HG03103 (cell line): ENCODE measurements at regions not wholly inside any gene's neighbourhood (a gene's known extent, or its start where the extent isn't known, plus 50 kb on each side); places are given as distances from the start of the nearest gene placed in this dataset.
"Not testable (repeated sequence)": the region's sequence is repeated elsewhere in the genome, so short reads cannot be mapped to it uniquely, and the experiment has no call there.

ENCODE experiments used
- ATAC-seq: cut with Tn5 transposase; IDR thresholded peaks from one replicate; pipeline ENCODE4 v1.9.1; 2021; ENCODE audit warnings: low read depth; ENCODE audit not compliant: unreplicated experiment

- ATAC-seq, result no peak
Observed at GRCh38 chr15:89023311-89023961, 64.8 kb upstream of the ABHD2 start.

GRCh38 chr15:89024418-89024817, 63.8 kb upstream of the ABHD2 start:
- ATAC-seq, result no peak

- no peak for ATAC-seq
Observed at GRCh38 chr15:89026167-89026566, 62.1 kb upstream of the ABHD2 start.

GRCh38 chr15:89028036-89028435, 60.2 kb upstream of the ABHD2 start:
- no peak for ATAC-seq

- no peak for ATAC-seq
Observed at GRCh38 chr15:89030311-89030710, 57.9 kb upstream of the ABHD2 start.

GRCh38 chr15:89031637-89032285, 56.5 kb upstream of the ABHD2 start:
- ATAC-seq, result not testable (repeated sequence)

- no peak for ATAC-seq
Observed at GRCh38 chr15:89034305-89034704, 54.0 kb upstream of the ABHD2 start.

- no peak for ATAC-seq
Observed at GRCh38 chr15:89035150-89035549, 53.1 kb upstream of the ABHD2 start.

- ATAC-seq, result no peak
Observed at GRCh38 chr15:89035658-89036057, 52.6 kb upstream of the ABHD2 start.

- no peak for ATAC-seq
Observed at GRCh38 chr15:89038146-89038545, 50.1 kb upstream of the ABHD2 start.
